GM10847 (cell line): ENCODE measurements at regions not wholly inside any gene's neighbourhood (a gene's known extent, or its start where the extent isn't known, plus 50 kb on each side); places are given as distances from the start of the nearest gene placed in this dataset.
A peak's percentile ranks its signal among the peaks of the same experiment; 100 is the strongest.

Source experiments
- POLR2A ChIP-seq: IDR thresholded peaks from 2 replicates; pipeline ENCODE4 v1.6.1; 2011; ENCODE audit not compliant: insufficient read length; ENCODE audit errors: extremely low read depth

DNA sequence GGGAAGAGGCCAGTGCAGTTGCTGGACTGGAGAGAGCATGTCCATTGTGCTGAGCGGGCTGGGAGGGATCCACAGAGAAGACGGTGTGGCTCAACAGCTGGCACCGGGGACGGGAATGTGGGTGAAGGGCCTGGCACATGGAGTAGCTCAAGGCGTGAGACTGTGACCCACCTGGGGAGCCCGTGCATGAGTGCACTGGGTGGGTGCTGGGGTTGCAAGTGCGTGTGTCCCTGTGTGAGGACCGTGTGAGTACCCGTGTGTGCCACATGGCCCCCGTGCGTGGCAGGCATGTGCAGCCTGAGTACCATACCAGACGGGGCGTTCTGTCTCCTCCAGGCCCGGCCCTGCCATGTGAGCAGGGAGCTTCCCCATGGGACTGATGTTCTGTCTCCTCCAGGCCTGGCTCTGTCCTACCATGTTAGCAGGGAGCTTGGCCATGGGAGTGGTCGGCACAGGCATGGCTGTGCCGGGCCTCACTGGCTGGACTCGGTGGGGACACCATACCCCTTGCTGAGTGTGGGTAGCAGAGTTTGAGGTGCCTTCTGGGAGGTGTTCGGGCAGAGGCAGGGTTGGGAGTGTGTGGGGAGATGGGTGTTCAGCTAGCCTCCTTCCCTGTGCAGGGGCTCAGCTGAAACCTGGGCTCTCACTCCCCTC is 234.4 kb downstream of the TMEM121 start:
- TF ChIP-seq POLR2A = no peak

GRCh38 chr14:105761842-105762241 is 235.5 kb downstream of the TMEM121 start:
- no peak for TF ChIP-seq POLR2A

- no peak for TF ChIP-seq POLR2A
These were observed 239.7 kb downstream of the TMEM121 start for GRCh38 chr14:105765893-105766614.

- no peak for TF ChIP-seq POLR2A
These were observed 240.9 kb downstream of the TMEM121 start for GRCh38 chr14:105767315-105767714.

GRCh38 chr14:105773584-105773983 is 247.2 kb downstream of the TMEM121 start:
- no peak for TF ChIP-seq POLR2A

DNA sequence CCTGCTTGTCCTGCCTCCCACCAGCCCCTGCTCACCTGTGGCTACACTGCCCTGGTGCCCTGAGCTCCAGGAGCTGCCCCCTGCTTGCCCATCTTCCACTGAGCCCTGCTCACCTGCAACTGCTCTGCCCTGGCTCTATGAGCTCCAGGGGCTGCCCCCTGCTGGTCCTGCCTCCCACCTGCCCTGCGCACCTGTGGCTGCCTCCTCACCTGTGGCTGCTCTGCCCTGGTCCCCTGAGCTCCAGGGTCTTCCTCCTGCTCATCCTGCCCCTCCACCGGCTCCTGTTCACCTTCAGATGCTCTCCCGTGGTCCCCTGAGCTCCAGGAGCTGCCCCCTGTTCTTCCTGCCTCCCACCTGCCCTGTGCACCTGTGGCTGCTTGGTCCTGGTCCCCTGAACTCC is 247.6 kb downstream of the TMEM121 start:
- TF ChIP-seq POLR2A = no peak

GRCh38 chr14:105776924-105777323 is 250.5 kb downstream of the TMEM121 start:
- no peak for TF ChIP-seq POLR2A

DNA sequence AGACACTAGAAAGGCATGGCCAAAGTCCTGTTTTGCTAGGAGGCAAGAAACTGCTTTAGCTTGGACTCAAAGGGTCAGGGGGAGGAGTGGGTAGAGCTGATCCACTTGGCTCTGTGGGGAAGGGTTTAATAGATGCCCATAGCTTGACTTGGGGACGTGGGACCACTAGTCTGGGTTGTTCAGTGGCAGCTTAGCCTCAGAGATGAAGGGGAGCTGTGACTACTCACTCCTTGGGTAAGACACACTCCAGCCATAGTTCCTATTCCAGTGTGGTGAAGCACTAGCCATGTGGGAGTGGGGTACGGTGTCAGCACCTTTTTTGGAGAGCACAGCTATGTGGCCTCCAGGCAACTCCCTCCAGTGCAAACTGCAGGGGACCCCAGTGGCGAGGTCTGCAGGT is 257.3 kb downstream of the TMEM121 start:
- no peak for TF ChIP-seq POLR2A

DNA sequence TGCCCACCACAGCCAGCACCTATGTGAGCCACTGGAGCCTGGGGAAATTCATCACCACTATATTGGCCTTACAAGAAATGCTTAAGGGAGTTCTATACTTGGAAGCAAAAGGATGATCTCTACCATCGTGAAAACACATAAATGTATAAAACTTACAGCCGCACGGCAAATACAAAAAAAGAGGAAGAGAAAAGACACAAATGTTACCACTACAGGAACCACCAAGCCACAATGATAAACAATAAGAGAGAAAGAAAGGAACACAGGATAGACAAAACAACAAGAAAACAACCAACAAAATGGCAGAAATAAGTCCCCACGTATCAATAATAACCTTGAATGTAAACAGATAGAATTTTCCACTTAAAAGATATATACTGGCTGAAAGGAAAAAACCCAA is 267.5 kb downstream of the TMEM121 start:
- no peak for TF ChIP-seq POLR2A

- no peak for TF ChIP-seq POLR2A
These were observed 271.2 kb downstream of the TMEM121 start for GRCh38 chr14:105797546-105797945.

GRCh38 chr14:105805701-105806100 is 279.3 kb downstream of the TMEM121 start:
- TF ChIP-seq POLR2A = no peak

DNA sequence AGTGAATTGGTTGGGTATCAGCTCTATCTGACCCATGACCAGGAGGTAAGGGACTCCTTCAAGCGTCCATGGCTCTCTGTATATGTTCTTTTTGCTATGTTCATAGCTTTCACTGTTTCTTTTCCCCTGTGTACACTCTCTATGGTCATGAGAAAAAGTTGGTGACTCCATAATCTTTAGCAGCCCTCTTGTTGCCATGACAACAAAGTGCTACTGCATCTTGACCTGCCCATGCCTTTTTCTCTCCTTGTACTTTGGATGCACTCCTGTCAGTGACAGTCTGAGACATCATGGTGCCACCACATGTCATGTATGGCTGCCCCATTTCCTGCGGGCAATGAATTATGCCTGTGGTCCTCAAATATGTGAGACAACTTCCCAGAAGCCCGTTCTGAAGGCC is 280.2 kb downstream of the TMEM121 start:
- no peak for TF ChIP-seq POLR2A

- no peak for TF ChIP-seq POLR2A
These were observed 291.8 kb downstream of the TMEM121 start for GRCh38 chr14:105817971-105818711.

DNA sequence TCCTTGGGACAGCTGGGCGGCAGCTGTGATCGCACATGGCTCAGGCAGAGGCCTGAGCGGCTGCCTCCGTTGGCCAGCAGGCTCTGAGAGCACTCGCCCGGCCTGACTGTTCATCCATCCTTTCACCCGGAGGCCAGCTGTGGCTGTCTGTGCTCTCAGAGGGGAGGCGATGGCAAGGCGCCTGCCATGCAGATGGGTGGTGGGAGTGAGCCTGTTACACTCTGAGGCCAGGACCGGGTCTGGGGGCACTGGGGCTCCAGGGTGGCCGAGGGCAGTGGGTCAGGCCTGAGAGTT is 292.3 kb downstream of the TMEM121 start:
- TF ChIP-seq POLR2A = no peak

DNA sequence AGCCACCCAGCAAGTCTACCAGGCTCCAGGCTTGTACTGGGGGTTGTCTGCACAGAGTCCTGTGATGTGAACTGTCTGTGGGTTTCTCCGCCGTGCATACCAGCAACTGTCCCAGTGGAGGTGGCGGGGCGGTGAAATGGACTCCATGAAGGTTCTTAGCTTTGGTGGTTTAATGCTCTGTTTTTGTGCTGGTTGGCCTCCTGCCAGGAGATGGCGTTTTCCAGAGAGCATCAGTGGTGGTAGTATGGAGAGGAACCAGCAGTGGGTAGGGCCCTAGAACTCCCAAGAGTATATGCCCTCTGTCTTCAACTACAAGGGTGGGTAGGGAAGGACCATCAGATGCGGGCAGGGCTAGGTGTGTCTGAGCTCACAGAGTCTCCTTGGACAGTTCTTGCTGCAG is 303.8 kb downstream of the TMEM121 start:
- TF ChIP-seq POLR2A = no peak

DNA sequence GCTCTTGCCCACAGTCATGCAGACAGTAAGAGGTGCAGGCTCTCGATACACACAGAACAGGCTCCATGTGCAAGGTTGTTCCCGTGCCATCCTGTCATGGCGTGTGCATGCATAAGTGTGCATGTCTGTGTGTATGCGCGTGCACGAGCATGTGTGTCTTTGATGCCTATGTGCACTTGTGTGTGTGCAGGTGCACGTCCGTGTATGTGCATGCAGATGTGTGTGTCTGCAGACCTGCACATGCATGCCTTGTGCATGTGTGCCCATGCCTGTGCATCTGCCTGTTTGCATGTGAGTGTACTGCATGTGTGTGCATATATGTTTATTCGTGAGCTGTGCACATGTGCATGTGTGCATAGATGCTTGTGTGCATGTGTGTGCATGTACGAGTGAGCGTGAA is 309.8 kb downstream of the TMEM121 start:
- TF ChIP-seq POLR2A = peak; percentile 11
